Colon (tissue), 2 donors: ENCODE measurements at regions not wholly inside any gene's neighbourhood (a gene's known extent, or its start where the extent isn't known, plus 50 kb on each side); places are given as distances from the start of the nearest gene placed in this dataset.

Experiments
- FAIRE-seq: peaks from 2 replicates; lab custom pipeline; 2012; peaks lifted over from hg19 to GRCh38; lab: Jason Lieb, UNC
- donor health status: control.
- donor health status: control.

- FAIRE-seq = no peak
Observed at GRCh38 chr2:125491663-125492062, 1164.3 kb upstream of the GYPC start.

GRCh38 chr2:125512313-125512712 is 1143.6 kb upstream of the GYPC start:
- peak; percentile 21 for FAIRE-seq

- FAIRE-seq = no peak
Observed at GRCh38 chr2:125516496-125517109, 1139.4 kb upstream of the GYPC start.

- FAIRE-seq = no peak
Observed at GRCh38 chr2:125526093-125526492, 1129.9 kb upstream of the GYPC start.

- FAIRE-seq = no peak
Observed at GRCh38 chr2:125535089-125535488, 1120.9 kb upstream of the GYPC start.

- no peak for FAIRE-seq
Observed at GRCh38 chr2:125543968-125544514, 1111.9 kb upstream of the GYPC start.

- no peak for FAIRE-seq
Observed at GRCh38 chr2:125553768-125554167, 1102.2 kb upstream of the GYPC start.

- no peak for FAIRE-seq
Observed at GRCh38 chr2:125554956-125555355, 1101.0 kb upstream of the GYPC start.

- FAIRE-seq = no peak
Observed at GRCh38 chr2:125559186-125559585, 1096.8 kb upstream of the GYPC start.

- FAIRE-seq = no peak
Observed at GRCh38 chr2:125560855-125561254, 1095.1 kb upstream of the GYPC start.

- FAIRE-seq = no peak
Observed at GRCh38 chr2:125561302-125561701, 1094.7 kb upstream of the GYPC start.

GRCh38 chr2:125562924-125563323 is 1093.0 kb upstream of the GYPC start:
- FAIRE-seq = no peak

- FAIRE-seq = no peak
Observed at GRCh38 chr2:125564471-125564870, 1091.5 kb upstream of the GYPC start.

GRCh38 chr2:125566422-125566821 is 1089.5 kb upstream of the GYPC start:
- FAIRE-seq = no peak

- FAIRE-seq = no peak
Observed at GRCh38 chr2:125567100-125567499, 1088.9 kb upstream of the GYPC start.

GRCh38 chr2:125572660-125573059 is 1083.3 kb upstream of the GYPC start:
- no peak for FAIRE-seq

GRCh38 chr2:125573432-125573831 is 1082.5 kb upstream of the GYPC start:
- no peak for FAIRE-seq

GRCh38 chr2:125576558-125576957 is 1079.4 kb upstream of the GYPC start:
- FAIRE-seq = no peak

GRCh38 chr2:125581557-125581956 is 1074.4 kb upstream of the GYPC start:
- no peak for FAIRE-seq

- no peak for FAIRE-seq
Observed at GRCh38 chr2:125582516-125582915, 1073.4 kb upstream of the GYPC start.

GRCh38 chr2:125584732-125585131 is 1071.2 kb upstream of the GYPC start:
- no peak for FAIRE-seq

- no peak for FAIRE-seq
Observed at GRCh38 chr2:125588780-125589179, 1067.2 kb upstream of the GYPC start.

GRCh38 chr2:125591954-125592353 is 1064.0 kb upstream of the GYPC start:
- no peak for FAIRE-seq

- FAIRE-seq = no peak
Observed at GRCh38 chr2:125593036-125593435, 1062.9 kb upstream of the GYPC start.
